Progenitor cell of endocrine pancreas (in vitro differentiated cells): ENCODE measurements at regions not wholly inside any gene's neighbourhood (a gene's known extent, or its start where the extent isn't known, plus 50 kb on each side); places are given as distances from the start of the nearest gene placed in this dataset.
"Not testable (repeated sequence)": the region's sequence is repeated elsewhere in the genome, so short reads cannot be mapped to it uniquely, and the experiment has no call there.

Source experiments
- DNase-seq: peaks from one replicate; pipeline ENCODE4 v3.0.0; 2021; ENCODE audit warnings: low spot score; ENCODE audit not compliant: unreplicated experiment
- H3K27ac Mint-ChIP-seq: 2 replicates; pipeline ENCODE4 v1.8.0; 2021; ENCODE audit warnings: mild to moderate bottlenecking, moderate library complexity, mixed read lengths
- H3K27me3 Mint-ChIP-seq: 2 replicates; pipeline ENCODE4 v1.8.0; 2021; ENCODE audit warnings: mixed read lengths
- H3K36me3 Mint-ChIP-seq: 2 replicates; pipeline ENCODE4 v1.8.0; 2022; ENCODE audit warnings: mixed read lengths; ENCODE audit not compliant: insufficient read depth
- H3K4me1 Mint-ChIP-seq: 2 replicates; pipeline ENCODE4 v1.8.0; 2021; ENCODE audit warnings: low read depth, mixed read lengths
- H3K4me3 Mint-ChIP-seq: 2 replicates; pipeline ENCODE4 v1.8.0; 2021; ENCODE audit warnings: low read depth, mild to moderate bottlenecking, moderate library complexity, mixed read lengths
- H3K9me3 Mint-ChIP-seq: 2 replicates; pipeline ENCODE4 v1.8.0; 2021; ENCODE audit warnings: low read depth, mixed read lengths
- TF ChIP-seq, protein P1 (sequence below): fragments of 200-600 bp; sonication (generic); IDR thresholded peaks from one replicate; pipeline ENCODE4 v1.5.0; 2021; ENCODE audit warnings: antibody characterized with exemption, mild to moderate bottlenecking; ENCODE audit not compliant: unreplicated experiment

DNA sequence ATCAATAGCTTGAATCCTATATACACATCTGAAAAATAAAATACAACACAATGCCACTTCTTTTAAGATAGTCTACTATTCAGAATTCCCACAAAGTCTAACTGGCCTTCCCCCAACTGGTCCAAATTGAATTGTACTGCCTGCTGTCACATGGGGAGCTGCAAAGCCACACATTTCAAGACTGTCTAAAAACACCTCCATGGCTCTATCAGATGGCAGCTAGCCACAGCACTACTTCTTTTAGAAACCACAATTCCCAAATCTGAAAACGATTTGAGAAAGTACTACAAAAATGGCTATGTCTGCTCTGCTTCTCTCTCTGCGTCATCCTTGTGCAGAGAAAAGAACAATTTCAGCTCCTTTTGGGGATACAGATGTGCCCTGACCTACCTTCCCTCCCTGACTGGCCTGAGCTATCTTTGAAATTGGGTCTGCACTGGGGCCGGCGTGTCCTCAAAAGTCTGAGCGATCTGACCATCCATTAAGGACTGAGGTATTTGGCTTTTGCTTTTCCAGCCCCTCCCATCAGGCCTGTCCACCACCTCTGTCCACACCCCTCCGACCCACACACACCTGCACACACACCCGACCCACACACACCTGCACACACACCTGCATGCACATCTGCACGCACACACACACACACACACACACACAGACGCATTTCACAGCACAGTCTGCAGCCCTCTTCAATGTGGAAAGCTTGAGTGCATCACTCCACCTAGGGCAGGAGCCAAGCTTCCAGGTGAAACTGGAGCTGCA lies 68.6 kb upstream of the IPO5 start:
- H3K4me3 Mint-ChIP-seq = no peak overlapping the region
- H3K36me3 Mint-ChIP-seq = no peaks in the 10 kb centered on the region
- H3K4me1 Mint-ChIP-seq = no peaks in the 10 kb centered on the region
- no peak for DNase-seq
- no peak overlapping the region for H3K27ac Mint-ChIP-seq
- no peaks in the 10 kb centered on the region for H3K9me3 Mint-ChIP-seq
- TF ChIP-seq, protein P1, sequence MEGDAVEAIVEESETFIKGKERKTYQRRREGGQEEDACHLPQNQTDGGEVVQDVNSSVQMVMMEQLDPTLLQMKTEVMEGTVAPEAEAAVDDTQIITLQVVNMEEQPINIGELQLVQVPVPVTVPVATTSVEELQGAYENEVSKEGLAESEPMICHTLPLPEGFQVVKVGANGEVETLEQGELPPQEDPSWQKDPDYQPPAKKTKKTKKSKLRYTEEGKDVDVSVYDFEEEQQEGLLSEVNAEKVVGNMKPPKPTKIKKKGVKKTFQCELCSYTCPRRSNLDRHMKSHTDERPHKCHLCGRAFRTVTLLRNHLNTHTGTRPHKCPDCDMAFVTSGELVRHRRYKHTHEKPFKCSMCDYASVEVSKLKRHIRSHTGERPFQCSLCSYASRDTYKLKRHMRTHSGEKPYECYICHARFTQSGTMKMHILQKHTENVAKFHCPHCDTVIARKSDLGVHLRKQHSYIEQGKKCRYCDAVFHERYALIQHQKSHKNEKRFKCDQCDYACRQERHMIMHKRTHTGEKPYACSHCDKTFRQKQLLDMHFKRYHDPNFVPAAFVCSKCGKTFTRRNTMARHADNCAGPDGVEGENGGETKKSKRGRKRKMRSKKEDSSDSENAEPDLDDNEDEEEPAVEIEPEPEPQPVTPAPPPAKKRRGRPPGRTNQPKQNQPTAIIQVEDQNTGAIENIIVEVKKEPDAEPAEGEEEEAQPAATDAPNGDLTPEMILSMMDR = no peak
- H3K27me3 Mint-ChIP-seq = peaks cover 9% of the 10 kb centered on the region

DNA sequence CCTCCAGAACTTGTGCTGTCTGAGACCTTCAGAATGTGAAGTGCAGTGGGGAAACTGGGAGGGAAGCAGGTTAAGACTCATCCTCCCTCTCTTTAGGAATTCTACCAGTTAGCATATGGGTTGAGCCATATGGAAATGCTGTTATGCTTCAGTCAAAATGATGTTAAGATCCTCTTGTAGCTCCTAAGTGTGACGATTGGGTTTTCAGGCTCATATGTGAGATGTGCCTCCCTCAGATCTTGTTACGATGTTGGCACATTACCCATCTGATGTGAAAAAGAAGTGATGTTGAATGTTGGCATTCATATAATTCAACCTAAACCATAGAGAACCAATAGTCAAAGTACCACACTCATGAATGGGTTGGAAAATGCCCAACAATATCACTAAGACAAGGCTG lies 67.8 kb upstream of the IPO5 start:
- Mint-ChIP-seq H3K27ac (no peak overlapping the region), H3K9me3 (no peaks in the 10 kb centered on the region), H3K4me1 (no peaks in the 10 kb centered on the region), H3K36me3 (no peaks in the 10 kb centered on the region), H3K4me3 (no peak overlapping the region), H3K27me3 (peaks cover 9% of the 10 kb centered on the region)
- TF ChIP-seq, protein P1 = no peak
- DNase-seq = no peak

DNA sequence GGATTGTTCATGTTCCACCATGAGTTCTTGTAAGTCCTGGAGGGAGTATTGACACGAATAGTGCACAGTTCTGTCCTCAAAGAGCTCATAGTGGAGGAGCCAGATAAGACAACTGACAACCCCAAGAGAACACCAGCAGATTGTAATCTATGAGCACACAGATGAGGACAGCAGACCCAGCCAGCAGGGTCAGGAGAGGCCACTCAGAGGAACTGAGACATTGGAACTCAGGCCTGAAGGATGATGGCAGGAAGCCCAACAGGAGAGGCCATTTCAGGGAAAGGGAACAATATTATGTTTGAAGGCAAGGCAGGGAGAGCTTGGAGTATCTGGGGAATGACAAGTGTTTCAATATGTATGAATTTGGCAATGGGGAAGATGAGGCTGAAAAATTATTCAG lies 63.7 kb upstream of the IPO5 start:
- TF ChIP-seq, protein P1 = no peak
- Mint-ChIP-seq H3K36me3 (no peaks in the 10 kb centered on the region), H3K4me3 (no peak overlapping the region), H3K9me3 (peaks cover 5% of the 10 kb centered on the region), H3K27ac (no peak overlapping the region), H3K27me3 (peaks cover 3% of the 10 kb centered on the region), H3K4me1 (no peaks in the 10 kb centered on the region)
- DNase-seq = no peak

DNA sequence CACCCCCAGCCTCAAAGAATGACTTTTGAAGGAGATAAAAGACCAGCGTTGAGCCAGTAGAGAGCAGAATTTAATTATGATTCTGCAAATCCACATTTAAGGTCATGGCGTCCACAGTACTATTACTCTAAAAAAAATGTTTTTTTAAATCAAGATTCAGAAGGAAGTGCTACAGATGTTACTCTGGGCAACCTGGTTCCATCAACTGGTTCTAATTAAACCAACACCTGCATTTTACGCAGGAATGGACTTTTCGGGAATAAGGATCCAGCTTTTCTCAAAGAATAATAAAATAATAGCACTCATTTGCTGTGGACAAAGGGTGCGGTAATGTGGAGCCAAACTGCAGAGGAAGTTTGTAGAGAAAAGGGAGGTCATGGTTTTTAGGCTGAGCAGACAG lies 62.9 kb upstream of the IPO5 start:
- TF ChIP-seq, protein P1 = no peak
- Mint-ChIP-seq H3K27ac (no peak overlapping the region), H3K4me1 (no peaks in the 10 kb centered on the region), H3K27me3 (peaks cover 2% of the 10 kb centered on the region), H3K36me3 (no peaks in the 10 kb centered on the region), H3K9me3 (peaks cover 8% of the 10 kb centered on the region), H3K4me3 (no peak overlapping the region)
- DNase-seq = no peak

DNA sequence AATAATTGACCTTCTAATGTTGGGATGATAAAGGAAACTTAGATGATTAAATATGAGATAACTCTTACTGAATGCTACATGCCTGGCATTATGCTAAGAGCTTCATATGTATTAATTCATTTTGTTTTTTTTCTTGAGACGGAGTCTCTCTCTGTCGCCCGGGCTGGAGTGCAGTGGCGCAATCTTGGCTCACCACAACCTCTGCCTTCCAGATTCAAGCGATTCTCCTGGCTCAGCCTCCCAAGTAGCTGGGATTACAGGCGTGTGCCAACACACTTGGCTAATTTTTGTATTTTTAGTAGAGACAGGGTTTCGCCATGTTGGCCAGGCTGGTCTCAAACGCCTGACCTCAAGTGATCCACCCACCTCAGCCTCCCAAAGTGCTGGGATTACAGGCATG lies 61.5 kb upstream of the IPO5 start:
- H3K27ac Mint-ChIP-seq, H3K4me3 Mint-ChIP-seq, H3K27me3 Mint-ChIP-seq, H3K36me3 Mint-ChIP-seq, DNase-seq, H3K4me1 Mint-ChIP-seq: not testable (repeated sequence)
- peaks cover 12% of the 10 kb centered on the region for H3K9me3 Mint-ChIP-seq

DNA sequence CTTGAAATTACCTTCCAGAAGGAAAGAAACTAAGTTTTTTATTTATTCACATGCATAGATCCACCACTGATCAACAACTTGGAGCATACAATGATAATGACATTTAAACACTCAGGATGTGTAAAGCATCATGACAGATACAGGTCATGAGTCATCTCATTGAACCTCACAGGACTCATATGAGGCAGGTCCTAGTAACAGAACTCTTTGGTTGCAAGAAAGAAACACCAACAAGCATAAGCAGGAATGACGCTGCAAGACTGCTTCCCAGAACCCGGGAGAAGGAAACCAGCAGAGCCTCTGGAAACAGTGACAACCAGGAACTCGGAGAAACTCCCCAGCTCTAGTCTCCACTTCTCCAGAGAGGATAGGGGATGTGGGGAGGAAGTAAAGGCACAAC lies 60.8 kb upstream of the IPO5 start:
- no peak overlapping the region for H3K27ac Mint-ChIP-seq
- no peaks in the 10 kb centered on the region for H3K4me1 Mint-ChIP-seq

More for the DNA sequence above, 60.8 kb upstream of the IPO5 start:
- Mint-ChIP-seq H3K36me3 (no peaks in the 10 kb centered on the region), H3K9me3 (peaks cover 12% of the 10 kb centered on the region), H3K27me3 (peaks cover 2% of the 10 kb centered on the region), H3K4me3 (no peak overlapping the region)
- TF ChIP-seq, protein P1 = no peak
- DNase-seq = no peak
